ENCODE measurements at regions not wholly inside any gene's neighbourhood (a gene's known extent, or its start where the extent isn't known, plus 50 kb on each side); places are given as distances from the start of the nearest gene placed in this dataset.

DNA sequence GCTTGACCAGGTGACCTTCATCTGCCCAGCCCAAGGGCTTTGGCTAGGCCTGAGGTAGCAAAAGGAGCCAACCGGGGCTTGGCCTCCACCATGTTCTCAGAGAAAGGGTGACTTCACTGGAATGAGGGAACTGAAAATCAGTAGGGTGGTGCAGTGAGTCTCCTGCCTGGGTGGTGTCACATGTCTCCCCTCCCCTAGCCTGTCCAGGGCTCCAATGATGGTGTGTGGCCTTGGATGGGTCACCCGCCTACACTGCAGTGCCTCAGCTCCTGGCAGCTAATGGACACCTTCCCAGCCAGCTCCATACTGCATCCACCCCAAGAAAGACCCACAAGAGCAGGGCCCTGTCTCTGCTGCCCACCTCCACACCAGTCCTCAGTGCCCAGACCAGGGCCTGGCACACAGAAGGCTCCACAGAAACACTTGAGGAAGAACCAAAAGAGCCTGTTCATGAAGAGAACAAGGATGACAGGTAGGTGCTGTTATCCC, 678.7 kb downstream of the MATN1 start:
- in situ Hi-C loops (cut with HindIII; ENCODE audit: low pct_unique_long_range_greater_than_20kb, low sequenced_read_pairs): no loop called here
- TF ChIP-seq JUND (IDR thresholded peaks at IDR 0.05; ENCODE audit: low read depth): no peak
- no peak for DNase-seq (ENCODE audit: low read depth in 1 of 2, low spot score in 1 of 2)

DNA sequence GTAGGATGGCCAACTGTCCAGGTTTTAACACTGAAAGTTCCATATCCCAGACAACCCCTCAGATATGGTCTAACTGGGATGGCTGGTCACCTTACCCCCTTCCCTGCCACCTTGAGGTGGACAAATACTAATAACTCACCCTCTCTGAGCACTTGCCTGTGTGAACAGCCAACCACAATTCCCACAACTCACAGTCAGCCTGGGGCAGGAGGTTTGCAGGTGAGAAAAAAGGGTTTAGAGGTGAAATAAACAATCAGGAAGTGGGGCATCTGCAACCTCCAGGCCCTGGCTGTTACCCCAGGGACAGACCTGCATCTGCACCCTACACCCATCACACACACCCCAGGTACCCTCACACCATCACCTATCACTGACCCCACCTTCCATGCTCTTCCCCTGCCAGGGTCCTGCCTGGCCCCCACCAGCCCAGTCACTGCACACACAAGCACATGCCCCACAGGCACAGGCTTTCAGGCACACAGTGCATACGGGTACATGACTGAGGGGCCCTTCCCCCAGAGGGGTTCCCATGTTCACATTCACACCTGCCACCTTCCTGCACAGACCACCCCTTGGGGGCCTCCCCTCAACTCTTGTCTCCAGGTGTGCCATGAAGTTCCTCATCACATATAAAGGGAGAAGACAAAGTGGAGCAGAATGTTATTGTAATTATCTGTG, 679.5 kb downstream of the MATN1 start:
- DNase-seq (ENCODE audit: low read depth in 1 of 2, low spot score in 1 of 2): no peak
- in situ Hi-C loops (cut with HindIII; ENCODE audit: low pct_unique_long_range_greater_than_20kb, low sequenced_read_pairs): no loop called here
- no peak for TF ChIP-seq JUND (IDR thresholded peaks at IDR 0.05; ENCODE audit: low read depth)

DNA sequence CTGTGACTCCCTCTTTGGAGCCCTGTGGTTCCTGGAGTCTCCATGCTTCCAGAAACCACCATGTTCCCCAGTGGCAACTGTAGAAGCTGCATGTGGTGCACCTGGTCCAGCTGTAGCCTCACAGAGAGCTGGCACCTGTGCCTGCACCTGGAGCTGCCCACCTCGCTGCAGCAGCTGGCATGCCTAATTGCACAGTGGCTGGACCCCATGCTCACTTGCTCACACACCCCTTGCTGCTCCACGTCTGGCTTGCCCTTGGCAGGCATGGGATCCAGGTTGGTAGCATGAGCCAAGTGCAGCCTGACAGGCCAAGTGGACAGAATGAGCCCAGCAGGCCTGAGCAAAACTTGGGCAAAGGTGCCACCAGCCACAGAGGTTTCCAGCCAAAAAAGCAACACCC, 680.1 kb downstream of the MATN1 start:
- in situ Hi-C loops (cut with HindIII; ENCODE audit: low pct_unique_long_range_greater_than_20kb, low sequenced_read_pairs): no loop called here

DNA sequence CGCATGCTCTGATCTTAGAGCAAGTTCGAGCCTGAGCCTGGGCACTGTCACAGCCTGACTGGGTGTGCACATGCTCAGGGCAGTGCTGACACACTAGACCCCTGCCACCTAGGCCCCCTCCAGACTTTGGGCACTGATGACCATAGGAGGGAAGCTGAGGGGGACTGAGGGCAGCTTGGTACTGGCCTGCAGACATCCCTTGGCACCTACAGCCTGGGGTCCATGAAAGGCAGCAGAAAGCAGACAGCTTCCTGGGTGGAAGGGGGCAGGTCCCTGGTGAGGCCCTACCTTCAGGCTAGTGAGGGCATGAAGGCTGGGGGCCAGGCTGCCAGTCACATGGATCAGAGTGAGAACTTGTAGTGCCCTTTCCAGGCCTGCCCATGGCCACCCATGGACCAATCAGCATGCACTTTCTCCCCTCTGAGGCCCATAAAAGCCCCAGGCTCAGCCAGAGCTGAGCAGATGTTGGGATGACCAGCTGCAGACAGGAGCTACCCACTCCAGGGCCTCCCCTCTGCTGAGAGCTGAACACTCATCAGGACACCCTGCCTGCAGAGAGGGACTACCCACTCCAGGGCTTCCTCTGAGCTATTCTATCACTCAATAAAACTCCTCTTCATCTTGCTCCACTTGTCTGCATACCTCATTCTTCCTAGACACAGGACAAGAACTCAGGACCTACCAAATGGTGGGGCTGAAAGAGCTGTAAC, 680.8 kb downstream of the MATN1 start:
- in situ Hi-C loops (cut with HindIII; ENCODE audit: low pct_unique_long_range_greater_than_20kb, low sequenced_read_pairs): no loop called here
- no peak for DNase-seq (ENCODE audit: low read depth in 1 of 2, low spot score in 1 of 2)
- TF ChIP-seq JUND (IDR thresholded peaks at IDR 0.05; ENCODE audit: low read depth): no peak

More for the DNA sequence above, 680.1 kb downstream of the MATN1 start:
- no peak for DNase-seq (ENCODE audit: low read depth in 1 of 2, low spot score in 1 of 2)
- no peak for TF ChIP-seq JUND (IDR thresholded peaks at IDR 0.05; ENCODE audit: low read depth)

- DNase-seq (ENCODE audit: low read depth in 1 of 2, low spot score in 1 of 2): no peak
- no peak for TF ChIP-seq JUND (IDR thresholded peaks at IDR 0.05; ENCODE audit: low read depth)
- in situ Hi-C loops (cut with HindIII; ENCODE audit: low pct_unique_long_range_greater_than_20kb, low sequenced_read_pairs): no loop called here
These were observed 681.5 kb downstream of the MATN1 start for GRCh38 chr1:30041741-30042437.

DNA sequence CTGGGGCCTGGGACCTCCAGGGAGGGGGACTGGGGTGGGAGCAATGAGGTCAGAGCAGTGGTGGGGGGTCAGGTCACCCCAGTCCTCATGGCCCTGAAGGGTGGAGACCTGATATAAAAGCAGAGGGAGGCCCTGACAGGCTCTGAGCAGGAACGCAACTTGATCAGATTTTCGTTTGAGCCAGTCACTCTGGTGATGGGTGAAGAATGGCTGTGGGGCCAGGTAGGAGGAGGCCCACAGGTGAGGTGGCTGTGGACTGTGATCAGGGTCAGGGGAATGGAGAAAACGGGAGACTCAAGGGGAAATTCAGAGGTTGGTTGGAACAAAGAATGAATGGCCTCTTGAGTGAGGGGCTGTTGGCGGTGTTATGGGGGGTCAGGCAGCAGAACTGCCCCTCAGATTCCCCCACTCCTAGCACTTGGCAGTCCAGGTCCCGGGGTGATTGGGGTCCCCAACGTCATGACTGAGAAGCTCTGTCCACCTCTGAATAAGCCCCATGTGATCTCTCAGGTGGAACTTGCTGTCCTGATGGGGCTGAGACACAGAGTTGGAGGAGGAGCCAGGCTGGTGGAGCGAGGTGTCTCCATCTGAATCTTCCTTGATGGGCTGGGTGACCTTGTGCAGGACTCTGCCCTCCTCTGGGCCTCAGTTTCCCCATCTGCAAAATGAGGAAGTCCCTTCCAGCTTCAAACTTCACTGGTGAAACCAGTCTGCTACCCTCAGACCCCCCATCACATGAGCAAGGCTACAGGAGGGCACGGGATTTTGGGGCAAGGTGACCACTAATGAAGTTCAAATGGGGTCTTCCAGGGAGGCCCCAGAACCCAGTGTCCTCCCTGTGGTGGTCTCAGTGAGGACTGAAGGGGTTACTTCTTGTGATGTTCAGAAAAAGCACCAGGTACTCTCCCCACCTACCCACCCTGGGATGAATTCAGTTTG, 683.0 kb downstream of the MATN1 start:
- in situ Hi-C loops (cut with HindIII; ENCODE audit: low pct_unique_long_range_greater_than_20kb, low sequenced_read_pairs): no loop called here
- no peak for TF ChIP-seq JUND (IDR thresholded peaks at IDR 0.05; ENCODE audit: low read depth)
- DNase-seq (ENCODE audit: low read depth in 1 of 2, low spot score in 1 of 2): no peak

GRCh38 chr1:30039354-30040080, 683.9 kb downstream of the MATN1 start:
- TF ChIP-seq JUND (IDR thresholded peaks at IDR 0.05; ENCODE audit: low read depth): no peak
- no peak for DNase-seq (ENCODE audit: low read depth in 1 of 2, low spot score in 1 of 2)
- in situ Hi-C loops (cut with HindIII; ENCODE audit: low pct_unique_long_range_greater_than_20kb, low sequenced_read_pairs): no loop called here

- in situ Hi-C loops (cut with HindIII; ENCODE audit: low pct_unique_long_range_greater_than_20kb, low sequenced_read_pairs): no loop called here
- TF ChIP-seq JUND (IDR thresholded peaks at IDR 0.05; ENCODE audit: low read depth): no peak
- DNase-seq (ENCODE audit: low read depth in 1 of 2, low spot score in 1 of 2): no peak
These were observed 685.0 kb downstream of the MATN1 start for GRCh38 chr1:30038134-30039025.

DNA sequence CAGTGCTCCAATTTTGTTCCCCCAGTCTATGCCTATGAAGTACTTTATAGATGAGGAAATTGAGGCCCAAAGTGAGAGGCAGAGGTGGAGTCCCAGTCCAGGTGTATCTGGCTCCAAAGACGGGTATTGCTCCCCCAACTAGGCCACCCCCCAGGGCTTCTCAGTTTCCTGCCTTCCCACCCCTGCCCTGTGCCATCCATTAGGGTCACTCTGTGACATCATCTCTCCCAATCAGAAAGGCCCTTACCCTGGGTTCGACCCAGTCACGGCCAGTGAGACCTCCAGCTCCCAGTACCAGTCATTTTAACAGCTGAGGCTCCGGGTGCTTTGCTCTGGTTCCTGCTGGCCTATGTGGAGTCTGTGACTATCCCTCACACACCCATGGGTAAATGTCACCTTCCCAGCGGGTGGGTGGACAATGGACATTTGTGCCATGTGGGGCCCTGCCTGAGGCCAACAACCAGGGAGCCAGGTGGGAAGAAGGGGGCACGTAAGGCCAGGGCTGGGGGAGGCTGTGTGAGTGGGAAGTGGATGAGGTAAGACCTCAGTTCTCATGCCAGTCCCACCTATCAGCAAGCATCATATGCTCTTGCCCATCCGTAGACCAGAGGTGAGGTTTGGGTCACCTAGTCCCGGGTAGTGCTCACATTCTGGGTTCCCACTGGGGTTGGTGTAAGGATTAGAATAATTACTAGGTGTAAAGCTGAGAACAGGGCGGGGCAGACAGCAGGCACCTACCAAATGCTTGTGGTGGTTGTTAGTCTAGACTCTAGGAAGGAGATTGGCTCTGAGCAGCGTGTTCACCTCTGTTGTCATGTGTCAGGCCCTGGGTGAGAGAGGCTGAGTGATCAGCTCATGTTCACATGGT, 685.9 kb downstream of the MATN1 start:
- in situ Hi-C loops (cut with HindIII; ENCODE audit: low pct_unique_long_range_greater_than_20kb, low sequenced_read_pairs): no loop called here
- no peak for TF ChIP-seq JUND (IDR thresholded peaks at IDR 0.05; ENCODE audit: low read depth)
- no peak for DNase-seq (ENCODE audit: low read depth in 1 of 2, low spot score in 1 of 2)

DNA sequence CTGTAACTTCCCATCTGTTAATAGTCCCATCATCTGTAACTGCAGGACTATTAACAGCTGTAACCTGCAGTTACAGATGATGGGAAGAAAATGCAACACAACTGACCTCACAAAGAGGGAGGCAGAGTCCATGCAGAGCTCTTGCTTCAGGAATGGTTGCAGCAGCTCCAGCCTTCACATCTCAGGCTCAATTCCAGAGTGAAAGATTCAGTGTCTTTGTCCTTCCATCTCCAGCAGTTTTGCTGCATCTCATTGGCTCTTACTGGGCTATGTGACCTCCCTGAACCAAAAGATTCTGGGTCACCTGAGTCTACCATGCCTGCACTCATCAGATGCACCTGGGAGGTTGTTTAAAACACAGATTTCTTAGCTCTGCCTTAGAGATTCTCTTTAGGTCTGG, 686.7 kb downstream of the MATN1 start:
- in situ Hi-C loops (cut with HindIII; ENCODE audit: low pct_unique_long_range_greater_than_20kb, low sequenced_read_pairs): no loop called here
- TF ChIP-seq JUND (IDR thresholded peaks at IDR 0.05; ENCODE audit: low read depth): no peak
- no peak for DNase-seq (ENCODE audit: low read depth in 1 of 2, low spot score in 1 of 2)

Measured in T47D (cell line).